HG03558 (cell line): ENCODE measurements at regions not wholly inside any gene's neighbourhood (a gene's known extent, or its start where the extent isn't known, plus 50 kb on each side); places are given as distances from the start of the nearest gene placed in this dataset.
"Not testable (repeated sequence)": the region's sequence is repeated elsewhere in the genome, so short reads cannot be mapped to it uniquely, and the experiment has no call there.

Experiments
- ATAC-seq: cut with Tn5 transposase; IDR thresholded peaks from one replicate; pipeline ENCODE4 v1.9.1; 2021; ENCODE audit warnings: moderate number of reproducible peaks; ENCODE audit not compliant: unreplicated experiment; ENCODE audit errors: extremely low read depth

GRCh38 chr6:44038543-44039065 lies 88.6 kb downstream of the MRPL14 start:
- no peak for ATAC-seq

GRCh38 chr6:44037847-44038542 lies 89.3 kb downstream of the MRPL14 start:
- ATAC-seq, result no peak

GRCh38 chr6:44037276-44037675 lies 90.0 kb downstream of the MRPL14 start:
- ATAC-seq, result not testable (repeated sequence)

- no peak for ATAC-seq
Measured at GRCh38 chr6:44036699-44037101, 90.6 kb downstream of the MRPL14 start.

GRCh38 chr6:44036196-44036595 lies 91.1 kb downstream of the MRPL14 start:
- ATAC-seq, result no peak

- no peak for ATAC-seq
Measured at GRCh38 chr6:44035621-44036020, 91.6 kb downstream of the MRPL14 start.

GRCh38 chr6:44034931-44035345 lies 92.3 kb downstream of the MRPL14 start:
- no peak for ATAC-seq

GRCh38 chr6:44034391-44034861 lies 92.8 kb downstream of the MRPL14 start:
- ATAC-seq, result no peak

GRCh38 chr6:44030812-44031454 lies 96.3 kb downstream of the MRPL14 start:
- ATAC-seq, result no peak

GRCh38 chr6:44029444-44030185 lies 97.6 kb downstream of the MRPL14 start:
- ATAC-seq, result no peak

- ATAC-seq, result no peak
Measured at GRCh38 chr6:44028789-44029310, 98.4 kb downstream of the MRPL14 start.

- ATAC-seq, result no peak
Measured at GRCh38 chr6:44025226-44025625, 102.0 kb downstream of the MRPL14 start.

GRCh38 chr6:44024574-44025219 lies 102.6 kb downstream of the MRPL14 start:
- ATAC-seq, result no peak

- ATAC-seq, result no peak
Measured at GRCh38 chr6:44023586-44024454, 103.4 kb downstream of the MRPL14 start.

GRCh38 chr6:44022671-44023352 lies 104.4 kb downstream of the MRPL14 start:
- no peak for ATAC-seq

- ATAC-seq, result no peak
Measured at GRCh38 chr6:44022296-44022661, 105.0 kb downstream of the MRPL14 start.

GRCh38 chr6:44021589-44022295 lies 105.5 kb downstream of the MRPL14 start:
- no peak for ATAC-seq
